A673 (cell line): ENCODE measurements at regions not wholly inside any gene's neighbourhood (a gene's known extent, or its start where the extent isn't known, plus 50 kb on each side); places are given as distances from the start of the nearest gene placed in this dataset.

Experiments
- BruUV-seq: library from RNA; stranded (reverse); fragments of 400-500 nt; replicated peaks from 2 replicates; lab custom pipeline; 2021; lab: Mats Ljungman, UMichigan
- CTCF ChIA-PET: fragments of 300-600 bp; sonication (Branson Sonifier 250); formaldehyde crosslinking; loops from one replicate; lab custom pipeline; 2022; ENCODE audit warnings: antibody characterized with exemption; lab: Charles Lee
- POLR2A ChIA-PET: fragments of 300-600 bp; sonication (Branson Sonifier 250); formaldehyde crosslinking; loops from one replicate; lab custom pipeline; 2022; ENCODE audit warnings: antibody characterized with exemption; ENCODE audit not compliant: low non-redundant PET; lab: Charles Lee
- DNase-seq: peaks from one replicate; pipeline ENCODE4 v3.0.0-alpha.2; 2015; ENCODE audit warnings: low spot score
- H3K27ac ChIP-seq: fragments of 200-600 bp; sonication (generic); 2 replicates; pipeline ENCODE4 v1.5.1; 2016; ENCODE audit warnings: mixed run types, low read depth, mild to moderate bottlenecking, mixed read lengths, antibody characterized with exemption, low read length; ENCODE audit not compliant: poor library complexity, severe bottlenecking
- H3K27me3 ChIP-seq: fragments of 200-600 bp; sonication (generic); replicated peaks from 2 replicates; pipeline ENCODE4 v1.6.1; 2017; ENCODE audit warnings: mixed run types, low read depth, mild to moderate bottlenecking, mixed read lengths, antibody characterized with exemption, low read length; ENCODE audit not compliant: insufficient read depth, poor library complexity
- H3K36me3 ChIP-seq: fragments of 200-600 bp; sonication (generic); 2 replicates; pipeline ENCODE4 v1.6.1; 2016; ENCODE audit warnings: mixed run types, mild to moderate bottlenecking, mixed read lengths, antibody characterized with exemption, low read length; ENCODE audit not compliant: insufficient read depth, poor library complexity, severe bottlenecking
- H3K4me1 ChIP-seq: fragments of 200-600 bp; sonication (generic); 2 replicates; pipeline ENCODE4 v1.6.1; 2017; ENCODE audit warnings: mixed run types, mild to moderate bottlenecking, mixed read lengths, antibody characterized with exemption, low read length; ENCODE audit not compliant: insufficient read depth, poor library complexity, severe bottlenecking
- H3K4me3 ChIP-seq: fragments of 200-600 bp; sonication (generic); 2 replicates; pipeline ENCODE4 v1.5.1; 2016; ENCODE audit warnings: low read depth, mixed run types, mild to moderate bottlenecking, mixed read lengths, low read length; ENCODE audit not compliant: poor library complexity, severe bottlenecking
- H3K9me3 ChIP-seq: fragments of 200-600 bp; sonication (generic); 2 replicates; pipeline ENCODE4 v1.6.1; 2016; ENCODE audit warnings: mixed run types, low read depth, mild to moderate bottlenecking, mixed read lengths, antibody characterized with exemption, low read length; ENCODE audit not compliant: poor library complexity, severe bottlenecking
- EZH2 ChIP-seq: fragments of 200-600 bp; sonication (generic); IDR thresholded peaks from 2 replicates; pipeline ENCODE4 v1.6.1; 2017; ENCODE audit warnings: borderline replicate concordance, low read depth, mild to moderate bottlenecking, mixed read lengths, antibody characterized with exemption, low read length; ENCODE audit not compliant: poor library complexity, severe bottlenecking
- intact Hi-C: fragments of 100-400 bp; cut with micrococcal nuclease; formaldehyde crosslinking; loops from one replicate; pipeline ENCODE4 v1.10.0; 2022; ENCODE audit not compliant: unreplicated experiment
- TF ChIP-seq, protein P1 (sequence below): fragments of 300-800, 200-600 bp; sonication (generic); conservative IDR thresholded peaks from 2 replicates; pipeline ENCODE4 v1.5.1; 2017; ENCODE audit warnings: low read depth, mild to moderate bottlenecking, antibody characterized with exemption, low read length, moderate library complexity, mixed read lengths

DNA sequence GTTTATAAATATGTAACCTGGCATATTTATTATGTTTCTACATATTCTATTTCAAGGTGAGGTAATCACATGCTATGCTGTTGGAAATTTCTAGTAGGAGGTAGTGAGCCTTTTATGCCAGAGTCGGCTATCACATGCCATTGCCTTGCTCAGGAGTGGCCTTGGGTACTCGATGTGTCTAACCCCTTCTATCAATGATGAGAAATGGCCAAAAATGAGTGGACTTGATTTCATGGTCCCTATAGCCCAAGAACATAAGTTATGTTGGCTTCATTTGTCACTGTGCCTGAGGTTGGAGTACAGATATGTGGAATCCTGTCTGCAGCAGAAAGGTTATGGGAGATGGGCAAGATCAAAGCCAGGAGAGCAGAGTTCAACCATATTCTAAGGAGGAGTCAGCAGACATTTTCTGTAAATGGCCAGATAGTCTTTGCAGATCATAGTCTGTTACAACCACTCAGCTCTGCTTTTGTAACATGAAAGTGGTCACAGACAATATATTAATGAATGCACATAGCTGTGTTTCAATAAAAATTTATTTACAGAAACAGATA, 554.4 kb downstream of the PDCD6IP start:
- no peaks in the 10 kb centered on the region for H3K36me3 ChIP-seq
- ChIA-PET CTCF (no interaction called here), POLR2A (no interaction called here)
- no peak overlapping the region for H3K27ac ChIP-seq
- H3K4me1 ChIP-seq, result no peaks in the 10 kb centered on the region
- no TSS peak for BruUV-seq
- H3K27me3 ChIP-seq, result no peaks in the 10 kb centered on the region
- H3K4me3 ChIP-seq, result no peak overlapping the region
- intact Hi-C loops, result no loop called here
- TF ChIP-seq, protein P1, sequence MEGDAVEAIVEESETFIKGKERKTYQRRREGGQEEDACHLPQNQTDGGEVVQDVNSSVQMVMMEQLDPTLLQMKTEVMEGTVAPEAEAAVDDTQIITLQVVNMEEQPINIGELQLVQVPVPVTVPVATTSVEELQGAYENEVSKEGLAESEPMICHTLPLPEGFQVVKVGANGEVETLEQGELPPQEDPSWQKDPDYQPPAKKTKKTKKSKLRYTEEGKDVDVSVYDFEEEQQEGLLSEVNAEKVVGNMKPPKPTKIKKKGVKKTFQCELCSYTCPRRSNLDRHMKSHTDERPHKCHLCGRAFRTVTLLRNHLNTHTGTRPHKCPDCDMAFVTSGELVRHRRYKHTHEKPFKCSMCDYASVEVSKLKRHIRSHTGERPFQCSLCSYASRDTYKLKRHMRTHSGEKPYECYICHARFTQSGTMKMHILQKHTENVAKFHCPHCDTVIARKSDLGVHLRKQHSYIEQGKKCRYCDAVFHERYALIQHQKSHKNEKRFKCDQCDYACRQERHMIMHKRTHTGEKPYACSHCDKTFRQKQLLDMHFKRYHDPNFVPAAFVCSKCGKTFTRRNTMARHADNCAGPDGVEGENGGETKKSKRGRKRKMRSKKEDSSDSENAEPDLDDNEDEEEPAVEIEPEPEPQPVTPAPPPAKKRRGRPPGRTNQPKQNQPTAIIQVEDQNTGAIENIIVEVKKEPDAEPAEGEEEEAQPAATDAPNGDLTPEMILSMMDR, result no peak
- TF ChIP-seq EZH2, result no peak
- no peak for DNase-seq
- no peaks in the 10 kb centered on the region for H3K9me3 ChIP-seq

DNA sequence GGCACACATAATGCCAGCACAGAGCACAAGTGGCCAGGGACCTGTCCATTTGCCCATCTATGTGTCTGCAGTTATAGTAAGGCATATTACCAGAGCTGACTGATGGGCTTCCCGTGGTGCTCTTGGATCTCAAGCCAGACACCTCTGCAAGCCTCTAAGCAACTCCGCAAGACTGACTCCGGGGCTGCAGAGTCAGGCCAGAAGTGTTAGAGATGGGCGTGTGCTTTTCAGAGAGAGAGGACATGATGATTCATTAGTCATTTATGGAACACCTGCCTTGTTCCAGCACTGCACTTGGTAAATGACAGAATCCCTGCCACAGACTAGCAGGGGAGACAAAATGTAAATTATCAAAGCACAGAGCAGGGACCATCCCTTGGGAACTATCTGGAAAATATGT, 559.0 kb downstream of the PDCD6IP start:
- DNase-seq, result no peak
- Histone ChIP-seq H3K27ac (no peak overlapping the region), H3K4me1 (peaks cover 7% of the 10 kb centered on the region), H3K9me3 (no peaks in the 10 kb centered on the region), H3K36me3 (no peaks in the 10 kb centered on the region), H3K27me3 (no peaks in the 10 kb centered on the region), H3K4me3 (no peak overlapping the region)
- TF ChIP-seq, protein P1, result no peak
- no peak for TF ChIP-seq EZH2
- CTCF ChIA-PET, result no interaction called here
- intact Hi-C loops, result no loop called here
- BruUV-seq, result no TSS peak
- POLR2A ChIA-PET, result no interaction called here

DNA sequence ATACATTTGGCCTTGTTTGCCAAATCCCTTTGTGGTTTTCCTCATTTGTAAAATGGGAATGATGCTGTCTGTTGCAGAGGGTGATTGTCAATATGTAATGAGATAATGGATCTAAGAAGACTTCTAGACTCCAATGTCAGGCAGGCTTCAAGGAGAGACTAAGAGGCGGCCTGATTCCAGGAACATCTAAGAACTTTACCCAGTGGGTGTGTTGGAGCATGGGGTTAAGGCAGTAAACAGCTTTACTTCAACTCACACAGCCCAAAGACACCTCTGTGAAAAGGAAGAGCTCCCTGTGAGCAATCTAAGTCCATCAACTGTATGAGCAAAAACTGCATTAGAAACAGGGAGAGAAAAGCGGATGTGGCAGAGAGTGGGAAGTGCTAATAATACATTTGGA, 560.6 kb downstream of the PDCD6IP start:
- BruUV-seq, result no TSS peak
- CTCF ChIA-PET, result no interaction called here
- TF ChIP-seq, protein P1, result no peak
- no peak for TF ChIP-seq EZH2

More for the DNA sequence above, 560.6 kb downstream of the PDCD6IP start:
- Histone ChIP-seq H3K27ac (no peak overlapping the region), H3K36me3 (no peaks in the 10 kb centered on the region), H3K27me3 (no peaks in the 10 kb centered on the region), H3K9me3 (no peaks in the 10 kb centered on the region), H3K4me1 (peaks cover 7% of the 10 kb centered on the region), H3K4me3 (no peak overlapping the region)
- POLR2A ChIA-PET, result no interaction called here
- DNase-seq, result no peak
- intact Hi-C loops, result no loop called here
